ENCODE measurements at regions not wholly inside any gene's neighbourhood (a gene's known extent, or its start where the extent isn't known, plus 50 kb on each side); places are given as distances from the start of the nearest gene placed in this dataset.

DNA sequence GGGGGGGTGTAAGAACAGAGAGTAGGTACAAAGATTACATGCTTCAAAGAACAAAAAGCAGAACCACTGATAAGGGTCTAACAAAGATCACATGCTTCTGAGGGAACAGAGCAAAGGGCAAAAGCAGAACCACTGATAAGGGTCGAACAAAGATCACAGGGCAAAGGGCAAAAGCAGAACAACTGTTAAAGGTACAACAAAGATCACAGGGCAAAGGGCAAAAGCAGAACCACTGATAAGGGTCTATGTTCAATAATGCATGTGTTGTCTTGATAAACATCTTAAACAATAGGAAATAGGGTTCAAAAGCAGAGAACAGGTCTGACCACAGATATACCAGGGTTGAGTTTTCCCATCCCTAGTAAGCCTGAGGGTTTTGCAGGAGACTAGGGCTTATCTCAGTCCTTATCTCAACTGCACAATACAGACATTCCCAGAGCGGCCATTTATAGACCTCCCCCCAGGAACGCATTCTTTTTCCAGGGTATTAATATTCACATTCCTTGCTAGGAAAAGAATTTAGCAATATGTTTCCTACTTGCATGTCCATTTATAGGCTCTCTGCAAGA, 81.9 kb upstream of the PGR start:
- no peak for DNase-seq (ENCODE audit: low spot score)

GRCh38 chr11:101202614-101203013, 73.0 kb upstream of the PGR start:
- DNase-seq (ENCODE audit: low spot score) = no peak

DNA sequence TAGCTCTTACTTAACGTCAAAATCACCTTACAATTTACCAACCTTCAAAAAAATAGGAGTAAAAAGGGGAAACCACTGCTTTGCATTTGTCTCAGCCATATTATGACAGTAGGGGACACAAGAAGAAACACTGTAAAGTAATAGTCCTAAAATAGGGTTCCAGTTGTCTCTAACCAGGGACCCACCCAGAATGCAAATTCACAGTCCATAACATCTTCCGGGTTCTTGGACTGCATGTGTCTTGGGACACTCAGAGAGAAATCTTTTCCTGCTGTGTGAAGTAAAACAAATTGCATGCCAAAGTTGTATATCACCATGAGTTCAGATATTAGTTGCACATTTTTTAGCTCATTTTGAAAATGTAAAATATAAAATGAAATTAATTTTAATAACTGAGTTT, 69.8 kb upstream of the PGR start:
- no peak for DNase-seq (ENCODE audit: low spot score)

GRCh38 chr11:101195294-101195693, 65.7 kb upstream of the PGR start:
- DNase-seq (ENCODE audit: low spot score) = no peak

GRCh38 chr11:101188801-101189200, 59.2 kb upstream of the PGR start:
- no peak for DNase-seq (ENCODE audit: low spot score)

DNA sequence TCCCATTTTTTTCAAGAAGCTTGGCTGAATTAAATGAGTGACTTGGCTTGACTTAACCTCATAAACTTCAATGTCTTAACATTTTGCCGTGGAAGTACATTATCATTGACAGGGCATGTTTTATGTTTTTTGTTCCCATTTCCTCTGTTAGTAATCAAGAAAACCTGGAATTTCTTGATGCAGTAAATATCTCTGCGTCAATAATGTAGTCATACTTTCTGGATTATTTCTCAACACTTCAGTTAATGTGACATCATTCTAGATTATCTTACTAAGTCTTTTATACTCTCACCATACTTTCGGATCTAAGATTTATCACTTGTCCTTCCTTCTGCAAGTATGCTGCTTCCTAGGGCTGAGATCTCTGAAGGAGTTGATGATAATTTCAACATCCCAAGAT, 58.6 kb upstream of the PGR start:
- no peak for DNase-seq (ENCODE audit: low spot score)

GRCh38 chr11:101187748-101188147, 58.1 kb upstream of the PGR start:
- DNase-seq (ENCODE audit: low spot score) = no peak

- no peak for DNase-seq (ENCODE audit: low spot score)
Measured at GRCh38 chr11:101185985-101186384, 56.4 kb upstream of the PGR start.

- DNase-seq (ENCODE audit: low spot score) = no peak
Measured at GRCh38 chr11:101182467-101182866, 52.9 kb upstream of the PGR start.

GRCh38 chr11:101180481-101180880, 50.9 kb upstream of the PGR start:
- no peak for DNase-seq (ENCODE audit: low spot score)

All from iPS-NIHi11 (cell line).